HG02610 (cell line): ENCODE measurements at regions not wholly inside any gene's neighbourhood (a gene's known extent, or its start where the extent isn't known, plus 50 kb on each side); places are given as distances from the start of the nearest gene placed in this dataset.
"Not testable (repeated sequence)": the region's sequence is repeated elsewhere in the genome, so short reads cannot be mapped to it uniquely, and the experiment has no call there.

ENCODE experiments used
- ATAC-seq: cut with Tn5 transposase; IDR thresholded peaks from one replicate; pipeline ENCODE4 v1.9.1; 2021; ENCODE audit warnings: mild to moderate bottlenecking, moderate library complexity; ENCODE audit not compliant: unreplicated experiment

GRCh38 chr5:157961896-157962590, 103.1 kb upstream of the CLINT1 start:
- ATAC-seq, result no peak

GRCh38 chr5:157961176-157961575, 102.2 kb upstream of the CLINT1 start:
- ATAC-seq, result no peak

GRCh38 chr5:157959370-157959769, 100.4 kb upstream of the CLINT1 start:
- no peak for ATAC-seq

- ATAC-seq, result no peak
Observed at GRCh38 chr5:157956271-157956885, 97.4 kb upstream of the CLINT1 start.

GRCh38 chr5:157955541-157956172, 96.7 kb upstream of the CLINT1 start:
- ATAC-seq, result no peak

GRCh38 chr5:157952374-157952685, 93.4 kb upstream of the CLINT1 start:
- no peak for ATAC-seq

- no peak for ATAC-seq
Observed at GRCh38 chr5:157951673-157952373, 92.9 kb upstream of the CLINT1 start.

GRCh38 chr5:157949520-157949919, 90.6 kb upstream of the CLINT1 start:
- ATAC-seq, result no peak

- no peak for ATAC-seq
Observed at GRCh38 chr5:157948738-157949410, 89.9 kb upstream of the CLINT1 start.

- no peak for ATAC-seq
Observed at GRCh38 chr5:157947156-157947555, 88.2 kb upstream of the CLINT1 start.

GRCh38 chr5:157945822-157946221, 86.9 kb upstream of the CLINT1 start:
- not testable (repeated sequence) for ATAC-seq

- ATAC-seq, result no peak
Observed at GRCh38 chr5:157944938-157945337, 86.0 kb upstream of the CLINT1 start.

- no peak for ATAC-seq
Observed at GRCh38 chr5:157944077-157944633, 85.2 kb upstream of the CLINT1 start.

GRCh38 chr5:157942595-157942994, 83.7 kb upstream of the CLINT1 start:
- ATAC-seq, result no peak

GRCh38 chr5:157941616-157942015, 82.7 kb upstream of the CLINT1 start:
- no peak for ATAC-seq

GRCh38 chr5:157938101-157938500, 79.2 kb upstream of the CLINT1 start:
- ATAC-seq, result not testable (repeated sequence)

GRCh38 chr5:157936776-157937501, 78.0 kb upstream of the CLINT1 start:
- ATAC-seq, result not testable (repeated sequence)

GRCh38 chr5:157934600-157934999, 75.7 kb upstream of the CLINT1 start:
- ATAC-seq, result no peak

GRCh38 chr5:157933005-157933404, 74.1 kb upstream of the CLINT1 start:
- ATAC-seq, result no peak

- ATAC-seq, result no peak
Observed at GRCh38 chr5:157930710-157931109, 71.8 kb upstream of the CLINT1 start.
